ENCODE measurements at regions not wholly inside any gene's neighbourhood (a gene's known extent, or its start where the extent isn't known, plus 50 kb on each side); places are given as distances from the start of the nearest gene placed in this dataset.
A peak's percentile ranks its signal among the peaks of the same experiment; 100 is the strongest.

DNA sequence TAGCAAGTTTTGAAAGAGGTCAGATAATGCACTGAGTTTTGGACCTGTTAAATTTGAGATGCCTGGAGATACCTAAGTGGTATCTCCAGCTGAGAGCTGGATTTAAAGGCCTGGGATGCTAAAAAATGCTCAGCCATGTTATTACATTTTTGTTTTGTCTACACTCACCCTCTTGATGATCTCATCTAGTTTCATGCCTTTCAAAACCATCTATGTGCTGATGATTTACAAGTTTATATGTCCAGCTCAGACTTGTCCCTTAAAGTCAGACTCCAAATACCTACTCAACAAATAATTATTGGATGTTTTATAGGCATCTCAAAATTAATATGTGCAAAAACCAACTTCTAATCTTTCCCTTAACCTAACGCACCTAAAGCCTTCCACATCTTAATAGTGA lies 103.6 kb upstream of the OR9G4 start:
- CTCF ChIA-PET, result no interaction called here
- DNase-seq (ENCODE audit: low spot score), result no peak
- peaks cover 19% of the 10 kb centered on the region for H3K36me3 Mint-ChIP-seq
- H3K27me3 Mint-ChIP-seq (ENCODE audit: low read depth), result no peaks in the 10 kb centered on the region; the same call in 1 of the 2 replicates
- ATAC-seq, result no peak
- POLR2A ChIA-PET, result no interaction called here
- H3K4me1 Mint-ChIP-seq, result no peaks in the 10 kb centered on the region
- no peak for TF ChIP-seq ZNF671 (CRISPR knock-in tag; IDR thresholded peaks at IDR 0.05)
- TF ChIP-seq RORB (CRISPR knock-in tag; IDR thresholded peaks at IDR 0.05), result no peak
- TF ChIP-seq, protein P1, sequence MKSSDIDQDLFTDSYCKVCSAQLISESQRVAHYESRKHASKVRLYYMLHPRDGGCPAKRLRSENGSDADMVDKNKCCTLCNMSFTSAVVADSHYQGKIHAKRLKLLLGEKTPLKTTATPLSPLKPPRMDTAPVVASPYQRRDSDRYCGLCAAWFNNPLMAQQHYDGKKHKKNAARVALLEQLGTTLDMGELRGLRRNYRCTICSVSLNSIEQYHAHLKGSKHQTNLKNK (CRISPR knock-in tag; IDR thresholded peaks at IDR 0.05), result no peak
- TF ChIP-seq, protein P2, sequence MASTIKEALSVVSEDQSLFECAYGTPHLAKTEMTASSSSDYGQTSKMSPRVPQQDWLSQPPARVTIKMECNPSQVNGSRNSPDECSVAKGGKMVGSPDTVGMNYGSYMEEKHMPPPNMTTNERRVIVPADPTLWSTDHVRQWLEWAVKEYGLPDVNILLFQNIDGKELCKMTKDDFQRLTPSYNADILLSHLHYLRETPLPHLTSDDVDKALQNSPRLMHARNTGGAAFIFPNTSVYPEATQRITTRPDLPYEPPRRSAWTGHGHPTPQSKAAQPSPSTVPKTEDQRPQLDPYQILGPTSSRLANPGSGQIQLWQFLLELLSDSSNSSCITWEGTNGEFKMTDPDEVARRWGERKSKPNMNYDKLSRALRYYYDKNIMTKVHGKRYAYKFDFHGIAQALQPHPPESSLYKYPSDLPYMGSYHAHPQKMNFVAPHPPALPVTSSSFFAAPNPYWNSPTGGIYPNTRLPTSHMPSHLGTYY (CRISPR knock-in tag; IDR thresholded peaks at IDR 0.05), result no peak
- TF ChIP-seq, protein P3, sequence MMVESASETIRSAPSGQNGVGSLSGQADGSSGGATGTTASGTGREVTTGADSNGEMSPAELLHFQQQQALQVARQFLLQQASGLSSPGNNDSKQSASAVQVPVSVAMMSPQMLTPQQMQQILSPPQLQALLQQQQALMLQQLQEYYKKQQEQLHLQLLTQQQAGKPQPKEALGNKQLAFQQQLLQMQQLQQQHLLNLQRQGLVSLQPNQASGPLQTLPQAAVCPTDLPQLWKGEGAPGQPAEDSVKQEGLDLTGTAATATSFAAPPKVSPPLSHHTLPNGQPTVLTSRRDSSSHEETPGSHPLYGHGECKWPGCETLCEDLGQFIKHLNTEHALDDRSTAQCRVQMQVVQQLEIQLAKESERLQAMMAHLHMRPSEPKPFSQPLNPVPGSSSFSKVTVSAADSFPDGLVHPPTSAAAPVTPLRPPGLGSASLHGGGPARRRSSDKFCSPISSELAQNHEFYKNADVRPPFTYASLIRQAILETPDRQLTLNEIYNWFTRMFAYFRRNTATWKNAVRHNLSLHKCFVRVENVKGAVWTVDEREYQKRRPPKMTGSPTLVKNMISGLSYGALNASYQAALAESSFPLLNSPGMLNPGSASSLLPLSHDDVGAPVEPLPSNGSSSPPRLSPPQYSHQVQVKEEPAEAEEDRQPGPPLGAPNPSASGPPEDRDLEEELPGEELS (CRISPR knock-in tag; IDR thresholded peaks at IDR 0.05), result no peak
- TF ChIP-seq TCF7 (CRISPR knock-in tag; IDR thresholded peaks at IDR 0.05; ENCODE audit: low read depth), result no peak
- TF ChIP-seq, protein P4, sequence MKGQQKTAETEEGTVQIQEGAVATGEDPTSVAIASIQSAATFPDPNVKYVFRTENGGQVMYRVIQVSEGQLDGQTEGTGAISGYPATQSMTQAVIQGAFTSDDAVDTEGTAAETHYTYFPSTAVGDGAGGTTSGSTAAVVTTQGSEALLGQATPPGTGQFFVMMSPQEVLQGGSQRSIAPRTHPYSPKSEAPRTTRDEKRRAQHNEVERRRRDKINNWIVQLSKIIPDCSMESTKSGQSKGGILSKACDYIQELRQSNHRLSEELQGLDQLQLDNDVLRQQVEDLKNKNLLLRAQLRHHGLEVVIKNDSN (CRISPR knock-in tag; IDR thresholded peaks at IDR 0.05), result no peak
- no peak overlapping the region for H3K27ac Mint-ChIP-seq
- H3K4me3 Mint-ChIP-seq, result no peak overlapping the region
- peaks cover 32% of the 10 kb centered on the region for H3K9me3 Mint-ChIP-seq

DNA sequence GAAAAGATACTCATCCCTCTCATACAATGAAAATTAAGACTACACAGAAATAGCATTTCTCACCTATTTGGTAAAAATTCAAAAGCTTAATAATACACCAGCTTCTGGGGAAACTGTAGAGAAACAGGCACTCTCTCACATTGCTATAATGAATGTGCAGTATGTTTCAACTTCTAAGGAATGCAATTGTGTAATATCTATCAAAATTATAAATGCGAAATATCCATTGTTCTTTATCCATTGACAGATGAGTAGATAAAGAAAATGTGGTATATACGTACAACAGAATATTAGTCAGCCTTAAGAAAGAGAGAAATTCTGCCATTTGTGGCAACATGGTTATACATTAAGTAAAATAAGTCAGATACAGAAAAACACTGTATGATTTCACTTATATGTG lies 101.4 kb upstream of the OR9G4 start:
- TF ChIP-seq, protein P5, sequence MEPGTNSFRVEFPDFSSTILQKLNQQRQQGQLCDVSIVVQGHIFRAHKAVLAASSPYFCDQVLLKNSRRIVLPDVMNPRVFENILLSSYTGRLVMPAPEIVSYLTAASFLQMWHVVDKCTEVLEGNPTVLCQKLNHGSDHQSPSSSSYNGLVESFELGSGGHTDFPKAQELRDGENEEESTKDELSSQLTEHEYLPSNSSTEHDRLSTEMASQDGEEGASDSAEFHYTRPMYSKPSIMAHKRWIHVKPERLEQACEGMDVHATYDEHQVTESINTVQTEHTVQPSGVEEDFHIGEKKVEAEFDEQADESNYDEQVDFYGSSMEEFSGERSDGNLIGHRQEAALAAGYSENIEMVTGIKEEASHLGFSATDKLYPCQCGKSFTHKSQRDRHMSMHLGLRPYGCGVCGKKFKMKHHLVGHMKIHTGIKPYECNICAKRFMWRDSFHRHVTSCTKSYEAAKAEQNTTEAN (CRISPR knock-in tag; IDR thresholded peaks at IDR 0.05), result no peak
- no peak overlapping the region for H3K27ac Mint-ChIP-seq
- H3K9me3 Mint-ChIP-seq, result peaks cover 44% of the 10 kb centered on the region
- ChIA-PET POLR2A (no interaction called here), CTCF (interaction anchor here (1.4 kb wide), 1 partner anchor 399 kb away, joined by 3 read pairs; no protein-coding TSS in a partner anchor)
- peaks cover 27% of the 10 kb centered on the region for H3K36me3 Mint-ChIP-seq
- ATAC-seq, result no peak
- H3K4me3 Mint-ChIP-seq, result no peak overlapping the region
- H3K27me3 Mint-ChIP-seq (ENCODE audit: low read depth), result no peaks in the 10 kb centered on the region; the same call in 1 of the 2 replicates
- DNase-seq (ENCODE audit: low spot score), result no peak
- no peaks in the 10 kb centered on the region for H3K4me1 Mint-ChIP-seq

DNA sequence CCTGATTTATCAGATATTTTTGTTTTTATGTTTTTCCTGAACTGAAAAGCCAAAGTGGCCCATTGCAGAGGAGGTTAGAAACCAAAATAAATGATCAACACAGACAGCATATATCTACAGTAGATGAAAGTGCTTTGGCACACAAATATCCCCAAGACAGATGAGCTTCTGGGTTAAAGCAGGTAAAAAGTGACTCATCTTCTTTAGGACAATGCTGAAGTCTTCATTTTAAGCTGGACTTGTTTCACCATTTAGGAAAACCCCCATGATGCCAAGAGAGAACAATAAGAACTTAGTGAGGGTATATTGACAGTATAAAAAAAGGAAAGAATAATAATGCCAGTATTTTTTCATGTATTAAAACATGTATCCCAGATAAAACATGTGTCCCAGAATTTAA lies 100.8 kb upstream of the OR9G4 start:
- no peak overlapping the region for H3K4me3 Mint-ChIP-seq
- H3K9me3 Mint-ChIP-seq, result peaks cover 49% of the 10 kb centered on the region
- ATAC-seq, result no peak
- no peaks in the 10 kb centered on the region; the same call in 1 of the 2 replicates for H3K27me3 Mint-ChIP-seq (ENCODE audit: low read depth)
- ChIA-PET POLR2A (no interaction called here), CTCF (interaction anchor here (0.7 to 1.4 kb wide), 2 partner anchors 8 to 399 kb away, joined by 3 read pairs; no protein-coding TSS in a partner anchor)
- no peak for DNase-seq (ENCODE audit: low spot score)
- no peaks in the 10 kb centered on the region for H3K4me1 Mint-ChIP-seq
- TF ChIP-seq, protein P6, sequence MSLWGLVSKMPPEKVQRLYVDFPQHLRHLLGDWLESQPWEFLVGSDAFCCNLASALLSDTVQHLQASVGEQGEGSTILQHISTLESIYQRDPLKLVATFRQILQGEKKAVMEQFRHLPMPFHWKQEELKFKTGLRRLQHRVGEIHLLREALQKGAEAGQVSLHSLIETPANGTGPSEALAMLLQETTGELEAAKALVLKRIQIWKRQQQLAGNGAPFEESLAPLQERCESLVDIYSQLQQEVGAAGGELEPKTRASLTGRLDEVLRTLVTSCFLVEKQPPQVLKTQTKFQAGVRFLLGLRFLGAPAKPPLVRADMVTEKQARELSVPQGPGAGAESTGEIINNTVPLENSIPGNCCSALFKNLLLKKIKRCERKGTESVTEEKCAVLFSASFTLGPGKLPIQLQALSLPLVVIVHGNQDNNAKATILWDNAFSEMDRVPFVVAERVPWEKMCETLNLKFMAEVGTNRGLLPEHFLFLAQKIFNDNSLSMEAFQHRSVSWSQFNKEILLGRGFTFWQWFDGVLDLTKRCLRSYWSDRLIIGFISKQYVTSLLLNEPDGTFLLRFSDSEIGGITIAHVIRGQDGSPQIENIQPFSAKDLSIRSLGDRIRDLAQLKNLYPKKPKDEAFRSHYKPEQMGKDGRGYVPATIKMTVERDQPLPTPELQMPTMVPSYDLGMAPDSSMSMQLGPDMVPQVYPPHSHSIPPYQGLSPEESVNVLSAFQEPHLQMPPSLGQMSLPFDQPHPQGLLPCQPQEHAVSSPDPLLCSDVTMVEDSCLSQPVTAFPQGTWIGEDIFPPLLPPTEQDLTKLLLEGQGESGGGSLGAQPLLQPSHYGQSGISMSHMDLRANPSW (CRISPR knock-in tag; conservative IDR thresholded peaks at IDR 0.05; ENCODE audit: low read depth), result no peak
- TF ChIP-seq, protein P7, sequence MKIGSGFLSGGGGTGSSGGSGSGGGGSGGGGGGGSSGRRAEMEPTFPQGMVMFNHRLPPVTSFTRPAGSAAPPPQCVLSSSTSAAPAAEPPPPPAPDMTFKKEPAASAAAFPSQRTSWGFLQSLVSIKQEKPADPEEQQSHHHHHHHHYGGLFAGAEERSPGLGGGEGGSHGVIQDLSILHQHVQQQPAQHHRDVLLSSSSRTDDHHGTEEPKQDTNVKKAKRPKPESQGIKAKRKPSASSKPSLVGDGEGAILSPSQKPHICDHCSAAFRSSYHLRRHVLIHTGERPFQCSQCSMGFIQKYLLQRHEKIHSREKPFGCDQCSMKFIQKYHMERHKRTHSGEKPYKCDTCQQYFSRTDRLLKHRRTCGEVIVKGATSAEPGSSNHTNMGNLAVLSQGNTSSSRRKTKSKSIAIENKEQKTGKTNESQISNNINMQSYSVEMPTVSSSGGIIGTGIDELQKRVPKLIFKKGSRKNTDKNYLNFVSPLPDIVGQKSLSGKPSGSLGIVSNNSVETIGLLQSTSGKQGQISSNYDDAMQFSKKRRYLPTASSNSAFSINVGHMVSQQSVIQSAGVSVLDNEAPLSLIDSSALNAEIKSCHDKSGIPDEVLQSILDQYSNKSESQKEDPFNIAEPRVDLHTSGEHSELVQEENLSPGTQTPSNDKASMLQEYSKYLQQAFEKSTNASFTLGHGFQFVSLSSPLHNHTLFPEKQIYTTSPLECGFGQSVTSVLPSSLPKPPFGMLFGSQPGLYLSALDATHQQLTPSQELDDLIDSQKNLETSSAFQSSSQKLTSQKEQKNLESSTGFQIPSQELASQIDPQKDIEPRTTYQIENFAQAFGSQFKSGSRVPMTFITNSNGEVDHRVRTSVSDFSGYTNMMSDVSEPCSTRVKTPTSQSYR (CRISPR knock-in tag; IDR thresholded peaks at IDR 0.05), result no peak
- TF ChIP-seq HMGA2 (CRISPR knock-in tag; IDR thresholded peaks at IDR 0.05) (peak; percentile 21; the same call in 1 of the 2 replicates), MYBL2 (CRISPR knock-in tag; IDR thresholded peaks at IDR 0.05) (no peak), GTF2I (CRISPR knock-in tag; conservative IDR thresholded peaks at IDR 0.05) (no peak)
- H3K27ac Mint-ChIP-seq, result no peak overlapping the region
- H3K36me3 Mint-ChIP-seq, result peaks cover 27% of the 10 kb centered on the region
